Mucosa of rectum (tissue), 2 donors: ENCODE measurements at regions not wholly inside any gene's neighbourhood (a gene's known extent, or its start where the extent isn't known, plus 50 kb on each side); places are given as distances from the start of the nearest gene placed in this dataset.

ENCODE experiments used
- H3K27ac ChIP-seq, 2 donors: one replicate each; pipeline ENCODE4 v1.7.0; 2013; ENCODE audit warnings: inconsistent platforms in 2 of 2, low read depth in 2 of 2, low read length in 2 of 2
- H3K27me3 ChIP-seq, 2 donors: one replicate each; pipeline ENCODE4 v1.7.0; 2013; ENCODE audit warnings: low read length in 2 of 2; ENCODE audit not compliant: control insufficient read depth in 2 of 2, insufficient read depth in 2 of 2
- H3K36me3 ChIP-seq, 2 donors: one replicate each; pipeline ENCODE4 v1.7.0; 2013; ENCODE audit warnings: low read length in 2 of 2; ENCODE audit not compliant: control insufficient read depth in 2 of 2, insufficient read depth in 2 of 2
- H3K4me1 ChIP-seq, 2 donors: one replicate each; pipeline ENCODE4 v1.7.0; 2013; ENCODE audit warnings: low read length in 2 of 2, mild to moderate bottlenecking in 1 of 2; ENCODE audit not compliant: control insufficient read depth in 2 of 2, insufficient read depth in 2 of 2
- H3K4me3 ChIP-seq, 2 donors: one replicate each; pipeline ENCODE4 v1.7.0; 2013; ENCODE audit warnings: low read length in 2 of 2
- H3K9ac ChIP-seq, 2 donors: one replicate each; pipeline ENCODE4 v1.7.0; 2013; ENCODE audit warnings: low read length in 2 of 2, low read depth in 1 of 2, mild to moderate bottlenecking in 1 of 2
- H3K9me3 ChIP-seq, 2 donors: one replicate each; pipeline ENCODE4 v1.7.0; 2013; ENCODE audit warnings: low read length in 2 of 2; ENCODE audit not compliant: control insufficient read depth in 2 of 2
- donor health status: healthy.
- donor health status: Normal muscosa, but diverticular disease.

DNA sequence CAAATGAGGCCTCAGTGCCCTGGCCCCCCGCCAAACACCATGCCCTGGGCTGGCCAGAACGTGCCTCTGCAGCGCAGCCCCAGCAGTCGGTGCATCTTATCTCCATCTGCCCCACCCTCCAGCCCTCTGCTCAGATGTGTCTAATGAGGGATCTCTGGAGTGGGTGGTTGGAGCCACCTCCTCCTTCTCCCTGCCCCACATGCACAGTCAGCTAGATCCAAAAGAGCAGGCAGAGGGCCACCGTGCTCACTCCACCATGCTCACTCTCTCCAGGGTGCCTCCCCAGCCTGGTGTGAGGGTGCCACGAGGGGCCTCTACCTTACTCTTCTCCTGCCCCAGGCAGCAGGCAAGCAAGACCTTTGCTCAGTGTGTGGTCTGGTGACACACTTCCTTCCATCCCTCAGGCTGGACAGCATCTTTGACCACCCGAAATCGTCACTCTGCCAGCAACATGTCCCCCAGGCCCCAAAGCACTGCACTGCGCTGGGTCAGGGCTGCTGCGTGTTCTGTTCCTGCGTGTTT, 266.1 kb upstream of the HDAC4 start:
- H3K9me3 ChIP-seq: no peaks in the 10 kb centered on the region

DNA sequence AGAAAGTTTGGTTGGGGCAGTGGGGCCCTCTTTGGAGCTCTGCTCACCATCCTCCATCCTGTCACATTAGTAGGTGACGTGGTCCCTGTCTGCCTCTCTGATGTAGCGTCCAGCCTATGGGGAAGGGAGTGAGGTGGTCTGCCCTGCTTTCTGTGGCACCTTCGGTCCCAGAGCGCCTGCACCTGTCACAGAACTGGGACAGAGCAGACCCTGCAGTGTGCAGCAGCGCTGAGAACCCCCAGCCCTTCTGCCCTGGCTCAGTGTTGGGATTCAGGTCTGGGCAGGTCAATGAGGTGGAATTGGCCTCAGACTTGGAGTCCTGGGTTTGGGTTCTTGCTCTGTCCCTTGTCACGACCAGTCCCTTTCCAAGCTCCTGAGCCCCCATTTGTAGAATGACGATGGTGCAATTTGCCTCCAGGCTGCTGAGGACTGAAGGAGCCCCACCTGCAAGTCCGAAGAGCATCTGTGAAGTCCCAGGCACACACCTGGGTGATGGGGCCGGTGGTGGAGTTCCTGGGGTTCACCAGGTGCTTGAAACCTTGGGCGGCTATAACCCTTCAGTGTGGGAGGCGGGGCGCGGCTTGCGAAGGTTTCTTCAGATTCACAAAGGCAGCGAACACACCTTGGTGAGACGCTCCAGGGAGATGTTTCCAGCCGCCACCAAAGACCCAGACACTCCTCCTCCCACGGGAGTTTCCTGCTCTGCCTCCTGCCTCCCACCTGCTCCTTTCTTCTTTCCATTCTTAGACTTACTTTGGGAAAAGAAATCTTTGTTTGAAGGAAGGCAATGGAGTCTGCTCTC, 265.4 kb upstream of the HDAC4 start:
- Histone ChIP-seq H3K36me3 (no peaks in the 10 kb centered on the region), H3K4me3 (no peak overlapping the region), H3K4me1 (no peaks in the 10 kb centered on the region), H3K9ac (no peak overlapping the region), H3K27me3 (peaks cover 0 to 6% of the 10 kb centered on the region in 2 donors), H3K9me3 (no peaks in the 10 kb centered on the region), H3K27ac (no peak overlapping the region)

More for the DNA sequence above, 266.1 kb upstream of the HDAC4 start:
- no peaks in the 10 kb centered on the region for H3K36me3 ChIP-seq
- H3K4me1 ChIP-seq: no peaks in the 10 kb centered on the region
- no peak overlapping the region for H3K27ac ChIP-seq
- no peak overlapping the region for H3K9ac ChIP-seq
- H3K27me3 ChIP-seq: peaks cover 0 to 6% of the 10 kb centered on the region in 2 donors
- no peak overlapping the region for H3K4me3 ChIP-seq

DNA sequence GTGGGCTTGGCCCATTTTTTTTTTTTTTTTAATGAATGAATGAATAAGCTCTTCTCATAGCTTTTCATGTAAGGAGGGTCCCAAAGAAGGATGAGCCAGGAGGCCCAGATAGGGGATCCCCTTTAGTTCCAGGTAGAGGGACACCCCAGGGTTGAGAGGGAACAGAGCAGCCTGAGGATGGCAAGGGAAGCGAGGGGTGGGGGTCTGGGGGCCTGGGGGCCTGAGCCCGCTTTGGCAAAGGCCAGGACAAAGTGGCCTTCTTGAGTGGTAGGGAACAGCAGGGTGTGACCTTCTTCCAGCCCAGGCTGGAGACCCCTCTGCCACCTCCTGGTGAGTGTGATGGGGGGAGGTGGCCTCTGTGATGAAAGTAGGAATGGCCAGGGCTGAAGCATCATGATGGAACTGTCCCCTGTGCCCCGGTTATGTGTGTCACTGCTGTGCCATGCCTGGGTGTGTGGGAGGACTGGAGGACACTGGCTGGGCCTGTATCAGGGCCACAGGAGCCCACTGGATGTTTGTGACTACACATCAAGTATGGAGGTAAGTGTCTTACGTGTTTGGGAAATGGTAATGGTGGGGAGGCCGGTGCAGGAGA, 263.5 kb upstream of the HDAC4 start:
- no peak overlapping the region for H3K27ac ChIP-seq
- peaks cover 0 to 6% of the 10 kb centered on the region in 2 donors for H3K27me3 ChIP-seq
- H3K4me3 ChIP-seq: no peak overlapping the region
- no peaks in the 10 kb centered on the region for H3K36me3 ChIP-seq
- no peak overlapping the region for H3K9ac ChIP-seq
- H3K9me3 ChIP-seq: no peaks in the 10 kb centered on the region
- H3K4me1 ChIP-seq: no peaks in the 10 kb centered on the region

DNA sequence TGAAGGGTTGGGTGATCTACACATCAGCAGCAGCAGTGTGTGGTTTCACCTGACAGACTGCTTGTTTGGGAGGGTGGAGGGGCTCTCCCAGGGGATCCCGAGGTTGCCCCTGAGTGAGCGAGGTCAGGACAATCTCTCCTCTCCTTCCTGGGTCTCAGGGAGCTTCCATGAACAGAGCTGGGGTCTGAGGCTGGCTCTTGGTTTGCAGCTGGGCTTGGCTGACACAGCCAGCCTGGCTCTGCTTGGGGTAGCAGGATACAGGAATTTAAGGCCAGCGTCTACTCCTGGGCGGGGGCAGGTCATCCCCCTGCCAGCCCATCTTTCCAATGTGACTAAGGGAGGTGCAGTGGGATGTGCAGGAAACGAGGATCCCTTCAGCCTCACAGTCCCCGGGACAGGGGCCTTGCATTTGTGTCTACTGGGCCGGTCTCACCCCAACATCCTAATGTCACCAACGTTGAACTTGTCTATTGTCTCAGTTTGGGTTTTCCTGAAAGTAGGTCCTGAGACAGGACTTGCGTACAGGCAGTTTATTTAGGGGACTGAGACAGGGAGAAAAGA, 262.6 kb upstream of the HDAC4 start:
- H3K4me1 ChIP-seq: no peaks in the 10 kb centered on the region
- H3K27ac ChIP-seq: no peak overlapping the region
- no peaks in the 10 kb centered on the region for H3K36me3 ChIP-seq
- peaks cover 0 to 6% of the 10 kb centered on the region in 2 donors for H3K27me3 ChIP-seq
- no peak overlapping the region for H3K4me3 ChIP-seq
- no peak overlapping the region for H3K9ac ChIP-seq
- H3K9me3 ChIP-seq: no peaks in the 10 kb centered on the region

DNA sequence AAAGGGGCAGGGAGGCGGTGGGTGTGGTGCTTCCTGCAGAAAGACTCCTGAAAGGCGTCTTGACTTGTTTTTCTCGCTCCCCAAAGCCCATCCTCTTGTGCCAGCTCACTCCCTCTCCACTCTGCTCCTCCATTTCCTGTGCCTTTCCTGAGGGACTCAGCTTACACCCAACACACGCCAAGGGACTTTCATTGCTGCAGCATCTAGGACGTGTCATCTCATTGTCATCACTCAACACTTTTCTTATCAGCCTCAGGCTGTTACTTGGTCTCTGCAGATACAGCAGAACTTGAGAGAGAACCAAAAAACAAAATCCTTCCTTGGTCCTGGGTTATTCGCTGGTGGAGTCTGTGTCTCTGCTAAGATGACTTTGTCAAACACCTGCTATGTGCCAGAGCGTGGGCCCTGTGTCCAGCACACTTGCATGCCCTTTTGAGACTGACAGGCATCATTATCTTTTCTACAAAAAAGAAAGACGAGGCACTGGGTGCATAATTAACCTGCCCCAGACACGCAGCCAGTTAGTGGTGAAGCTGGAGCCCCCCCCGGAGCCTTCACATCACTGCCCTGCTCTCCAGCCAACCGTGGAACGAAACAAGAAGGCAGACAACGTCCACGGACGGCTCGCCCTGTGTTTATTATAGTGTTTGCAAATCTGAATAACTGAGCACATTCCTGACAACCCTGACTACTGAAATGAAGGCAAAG, 261.7 kb upstream of the HDAC4 start:
- H3K4me1 ChIP-seq: no peaks in the 10 kb centered on the region
- H3K4me3 ChIP-seq: no peak overlapping the region
- peaks cover 0 to 6% of the 10 kb centered on the region in 2 donors for H3K27me3 ChIP-seq
- no peaks in the 10 kb centered on the region for H3K36me3 ChIP-seq
- no peak overlapping the region for H3K9ac ChIP-seq
- H3K9me3 ChIP-seq: no peaks in the 10 kb centered on the region
- no peak overlapping the region for H3K27ac ChIP-seq

DNA sequence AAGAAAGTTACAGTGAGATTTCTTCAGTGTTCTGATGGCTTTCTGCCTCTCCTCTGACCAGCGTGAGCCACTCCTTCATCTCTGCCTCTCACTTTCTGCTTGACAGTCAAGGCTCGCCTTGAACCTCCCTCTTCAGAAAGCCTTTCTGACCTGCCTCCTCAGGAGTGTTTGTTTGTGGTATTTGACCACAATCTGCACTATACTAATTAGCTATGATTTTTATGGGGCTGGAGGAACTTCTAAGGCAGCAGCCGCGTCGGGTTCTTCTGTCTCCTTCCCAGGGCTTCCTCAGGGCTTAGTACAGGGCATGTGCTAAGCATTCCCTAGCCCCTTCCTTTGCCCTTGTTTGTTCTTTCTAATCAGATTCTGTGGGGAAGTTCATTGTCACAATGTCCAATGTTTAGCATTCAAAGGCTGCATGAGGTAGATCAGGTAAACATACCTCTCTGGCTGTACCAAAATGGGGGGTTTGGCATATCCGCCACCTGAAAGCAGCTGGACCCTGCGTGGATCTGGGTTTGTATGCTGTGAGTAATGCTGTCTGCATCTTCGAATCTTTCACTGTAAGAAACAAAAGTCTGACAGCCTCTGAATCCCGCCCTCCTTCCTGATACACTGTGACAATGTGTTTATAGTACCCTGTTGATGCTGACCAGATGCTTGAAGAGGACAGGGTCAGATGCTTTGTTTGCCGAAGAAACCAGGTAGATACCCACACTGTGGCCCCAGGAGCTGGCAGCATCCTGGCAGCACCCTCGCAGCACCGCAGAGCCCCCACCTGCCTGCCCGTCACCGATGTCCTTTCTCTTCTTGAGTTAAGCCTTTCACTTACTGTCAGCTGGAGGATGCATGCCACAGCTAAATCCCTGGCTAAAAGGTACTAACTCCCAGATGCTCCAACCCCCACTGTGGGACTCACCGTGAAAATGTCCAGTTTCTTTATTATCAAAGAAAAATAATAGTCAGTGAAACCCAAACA, 260.8 kb upstream of the HDAC4 start:
- no peak overlapping the region for H3K9ac ChIP-seq
- no peaks in the 10 kb centered on the region for H3K4me1 ChIP-seq
- H3K27ac ChIP-seq: no peak overlapping the region
- no peaks in the 10 kb centered on the region for H3K36me3 ChIP-seq
- no peaks in the 10 kb centered on the region for H3K9me3 ChIP-seq
- H3K4me3 ChIP-seq: no peak overlapping the region
- peaks cover 0 to 6% of the 10 kb centered on the region in 2 donors for H3K27me3 ChIP-seq

DNA sequence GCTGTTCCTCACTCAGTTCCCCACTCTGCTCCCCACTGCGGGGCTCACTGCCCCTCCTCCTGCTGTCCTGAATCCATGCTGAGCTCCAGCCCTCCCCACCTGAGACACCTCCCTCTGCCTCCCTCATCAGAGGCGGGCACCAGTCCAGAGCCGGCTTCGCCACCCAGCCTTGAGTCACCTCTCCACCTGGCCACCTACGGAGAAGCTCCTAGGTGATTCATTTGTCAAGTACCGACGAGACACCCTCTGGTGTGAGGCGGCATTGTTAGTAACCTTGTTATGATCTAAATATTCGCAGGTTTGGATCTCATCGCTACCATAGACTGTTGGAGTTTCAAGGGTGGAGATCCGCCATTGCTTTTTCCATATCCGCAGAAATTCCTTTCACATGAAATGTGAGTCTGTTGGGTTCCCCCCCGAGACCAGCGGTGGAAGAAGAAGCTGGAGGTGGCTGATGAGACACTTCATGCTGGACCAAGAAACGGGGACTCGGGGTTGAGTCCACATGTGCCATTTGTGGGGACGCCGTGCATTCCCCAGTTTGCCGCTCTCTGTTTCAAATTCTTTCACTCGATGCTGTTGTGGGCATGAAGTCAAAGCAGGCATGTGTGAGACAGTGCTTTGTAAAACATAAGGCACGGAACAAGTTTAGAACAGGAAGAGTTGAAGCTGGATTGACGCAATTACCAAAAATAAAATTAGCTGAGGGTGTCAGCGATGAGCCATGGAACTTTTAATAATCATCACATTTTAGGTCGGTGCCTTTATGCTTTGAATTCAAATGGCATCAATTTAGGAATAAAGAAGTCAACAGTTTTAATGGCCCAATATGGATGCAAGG, 259.8 kb upstream of the HDAC4 start:
- H3K27me3 ChIP-seq: peaks cover 0 to 6% of the 10 kb centered on the region in 2 donors
- no peak overlapping the region for H3K9ac ChIP-seq
- H3K4me1 ChIP-seq: no peaks in the 10 kb centered on the region
- no peak overlapping the region for H3K27ac ChIP-seq
- no peak overlapping the region for H3K4me3 ChIP-seq
- no peaks in the 10 kb centered on the region for H3K9me3 ChIP-seq
- H3K36me3 ChIP-seq: no peaks in the 10 kb centered on the region

DNA sequence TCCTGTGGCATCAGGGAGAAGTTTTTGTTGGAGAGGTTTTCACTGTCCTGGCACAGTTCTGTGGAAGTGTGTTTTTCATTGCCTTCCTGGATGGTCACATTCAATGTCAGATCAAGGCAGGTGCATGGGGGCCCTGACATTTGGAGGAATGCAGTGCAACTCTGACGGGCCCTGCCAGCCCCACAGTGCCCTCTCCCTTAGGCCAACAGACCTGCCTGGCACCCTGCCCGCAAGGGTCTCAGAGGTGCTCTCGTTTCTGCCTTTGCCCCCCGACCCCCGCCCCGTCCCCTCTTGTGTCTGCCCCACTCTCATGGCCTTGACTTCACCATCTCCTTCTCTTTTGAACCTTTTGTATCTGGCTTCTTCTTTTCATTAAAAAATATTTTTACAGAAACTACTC, 257.2 kb upstream of the HDAC4 start:
- H3K4me1 ChIP-seq: no peaks in the 10 kb centered on the region
- H3K4me3 ChIP-seq: no peak overlapping the region
- peaks cover 0 to 6% of the 10 kb centered on the region in 2 donors for H3K27me3 ChIP-seq
- no peak overlapping the region for H3K9ac ChIP-seq
- no peaks in the 10 kb centered on the region for H3K9me3 ChIP-seq
- H3K36me3 ChIP-seq: no peaks in the 10 kb centered on the region
- no peak overlapping the region for H3K27ac ChIP-seq

DNA sequence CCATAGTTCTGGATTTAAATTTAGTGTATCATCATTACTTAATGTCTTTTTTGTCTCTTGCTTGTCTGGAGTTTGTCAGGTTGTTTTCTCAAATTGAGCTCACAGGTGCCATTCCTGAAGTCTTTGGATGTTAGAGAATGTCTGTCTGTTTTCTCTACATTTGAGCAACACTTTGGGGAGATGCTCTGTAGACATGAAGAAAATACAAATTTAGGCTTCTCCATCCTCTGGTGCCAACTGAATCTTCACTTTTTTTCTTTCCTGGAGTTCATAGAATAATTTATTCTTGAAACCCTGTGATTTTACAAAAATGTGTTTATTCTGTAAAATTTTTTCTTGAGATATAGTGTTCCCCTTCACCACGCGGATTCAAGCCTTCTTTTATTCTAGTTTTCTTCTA, 256.4 kb upstream of the HDAC4 start:
- Histone ChIP-seq H3K4me1 (no peaks in the 10 kb centered on the region), H3K9ac (no peak overlapping the region), H3K4me3 (no peak overlapping the region), H3K9me3 (no peaks in the 10 kb centered on the region), H3K27me3 (peaks cover 0 to 2% of the 10 kb centered on the region in 2 donors), H3K36me3 (no peaks in the 10 kb centered on the region), H3K27ac (no peak overlapping the region)
